Esophagus squamous epithelium (tissue), 5 donors: ENCODE measurements at regions not wholly inside any gene's neighbourhood (a gene's known extent, or its start where the extent isn't known, plus 50 kb on each side); places are given as distances from the start of the nearest gene placed in this dataset.

Experiments
- DNase-seq: peaks from one replicate; lab custom pipeline; 2025; lab: John Stamatoyannopoulos, UW
- H3K27ac ChIP-seq, 4 donors: fragments of 200-600 bp; sonication (generic); one replicate each; pipeline ENCODE4 v1.5.1; 2016 to 2019; ENCODE audit warnings: mild to moderate bottlenecking in 1 of 4
- H3K27me3 ChIP-seq, 4 donors: fragments of 200-600 bp; sonication (generic); 1 replicate in 3 of 4; 2 replicates in 1 of 4; pipeline versions ENCODE4 v1.5.1 to v1.6.0; 2017 to 2021; ENCODE audit warnings: antibody characterized with exemption in 1 of 4
- H3K36me3 ChIP-seq, 3 donors: fragments of 200-600 bp; sonication (generic); one replicate each; pipeline ENCODE4 v1.5.1; 2016 to 2019
- H3K4me1 ChIP-seq, 3 donors: fragments of 200-600 bp; sonication (generic); one replicate each; pipeline ENCODE4 v1.5.1; 2017 to 2019
- H3K4me3 ChIP-seq, 4 donors: fragments of 200-600 bp; sonication (generic); 1 replicate in 3 of 4; 2 replicates in 1 of 4; pipeline ENCODE4 v1.5.1; 2016 to 2019; ENCODE audit warnings: mild to moderate bottlenecking in 2 of 4, moderate library complexity in 1 of 4
- H3K9me3 ChIP-seq, 3 donors: fragments of 200-600 bp; sonication (generic); one replicate each; pipeline ENCODE4 v1.5.1; 2016 to 2019
- POLR2A ChIP-seq, 4 donors: fragments of 450-650 bp; IDR thresholded peaks; one replicate each; pipeline ENCODE4 v1.6.1; 2017; ENCODE audit warnings: antibody characterized with exemption in 4 of 4, mild to moderate bottlenecking in 4 of 4, moderate library complexity in 3 of 4
- WGBS, 2 donors: methylation state at CpG; one replicate each; pipeline ENCODE4 v1.1.5; 2018; 5-methylcytosine and 5-hydroxymethylcytosine counted together
- intact Hi-C: fragments of 100-400 bp; cut with DNase I; formaldehyde crosslinking; loops from one replicate; pipeline ENCODE4 v1.15.0; 2022
- TF ChIP-seq, protein P1 (sequence below), 6 experiments: fragments of 450-650 bp in 4 of 6; fragments of 200-600 bp in 2 of 6; sonication (generic) in 2 of 6; IDR thresholded peaks; one replicate each; pipeline ENCODE4 v1.5.1; 2016 to 2019; ENCODE audit warnings: antibody characterized with exemption in 6 of 6, mild to moderate bottlenecking in 4 of 6, moderate library complexity in 4 of 6
- donor health status: DM: yes; HTN: yes; CAD: no.

DNA sequence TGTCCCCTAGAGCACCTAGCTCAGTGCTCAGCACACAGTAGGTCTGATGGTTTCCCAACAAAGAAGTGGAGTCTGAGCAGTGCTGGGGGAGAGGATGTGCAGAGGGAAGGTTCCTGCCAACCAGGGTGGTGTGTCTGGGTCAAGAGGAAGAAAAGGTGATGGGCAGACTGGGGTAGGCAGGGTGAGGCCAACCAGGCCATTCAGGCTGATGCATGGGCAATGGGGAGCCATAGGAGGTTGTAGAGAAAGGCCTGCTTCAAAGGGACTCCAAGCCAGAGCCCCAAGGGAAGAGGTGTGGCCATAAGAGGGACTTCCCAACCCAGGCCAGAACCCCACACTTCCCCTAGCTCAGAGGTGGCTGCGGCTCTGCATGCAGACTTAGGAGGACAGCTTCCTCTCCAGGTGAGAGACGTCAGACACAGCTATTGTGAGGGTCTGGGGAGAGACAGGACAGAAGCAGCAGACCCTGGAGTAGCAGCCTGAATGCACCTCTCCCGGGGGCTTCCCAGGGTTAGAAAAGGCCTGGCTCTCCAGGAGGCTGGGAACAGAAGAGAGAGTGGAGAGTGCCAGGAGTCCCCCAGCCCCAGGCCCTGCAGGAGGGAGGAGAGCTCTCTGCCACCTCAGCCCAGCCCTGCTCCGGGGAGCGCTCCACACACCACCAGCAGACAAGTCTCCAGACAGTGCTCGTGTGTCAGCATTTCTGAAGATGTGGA is 87.4 kb upstream of the ZMIZ1 start:
- Histone ChIP-seq H3K27me3 (no peaks in the 10 kb centered on the region), H3K27ac (no peak overlapping the region), H3K4me1 (peaks cover 8 to 14% (median 12%) of the 10 kb centered on the region in 3 donors), H3K4me3 (no peak overlapping the region), H3K9me3 (no peaks in the 10 kb centered on the region), H3K36me3 (no peaks in the 10 kb centered on the region)
- intact Hi-C loops = no loop called here
- WGBS, 2 donors = 68 to 86% methylated on average over 1 to 4 of the region's 6 CpGs
- no peak for TF ChIP-seq POLR2A (IDR thresholded peaks at IDR 0.05)
- TF ChIP-seq, protein P1, sequence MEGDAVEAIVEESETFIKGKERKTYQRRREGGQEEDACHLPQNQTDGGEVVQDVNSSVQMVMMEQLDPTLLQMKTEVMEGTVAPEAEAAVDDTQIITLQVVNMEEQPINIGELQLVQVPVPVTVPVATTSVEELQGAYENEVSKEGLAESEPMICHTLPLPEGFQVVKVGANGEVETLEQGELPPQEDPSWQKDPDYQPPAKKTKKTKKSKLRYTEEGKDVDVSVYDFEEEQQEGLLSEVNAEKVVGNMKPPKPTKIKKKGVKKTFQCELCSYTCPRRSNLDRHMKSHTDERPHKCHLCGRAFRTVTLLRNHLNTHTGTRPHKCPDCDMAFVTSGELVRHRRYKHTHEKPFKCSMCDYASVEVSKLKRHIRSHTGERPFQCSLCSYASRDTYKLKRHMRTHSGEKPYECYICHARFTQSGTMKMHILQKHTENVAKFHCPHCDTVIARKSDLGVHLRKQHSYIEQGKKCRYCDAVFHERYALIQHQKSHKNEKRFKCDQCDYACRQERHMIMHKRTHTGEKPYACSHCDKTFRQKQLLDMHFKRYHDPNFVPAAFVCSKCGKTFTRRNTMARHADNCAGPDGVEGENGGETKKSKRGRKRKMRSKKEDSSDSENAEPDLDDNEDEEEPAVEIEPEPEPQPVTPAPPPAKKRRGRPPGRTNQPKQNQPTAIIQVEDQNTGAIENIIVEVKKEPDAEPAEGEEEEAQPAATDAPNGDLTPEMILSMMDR (IDR thresholded peaks at IDR 0.05) = no peak
- DNase-seq = no peak

DNA sequence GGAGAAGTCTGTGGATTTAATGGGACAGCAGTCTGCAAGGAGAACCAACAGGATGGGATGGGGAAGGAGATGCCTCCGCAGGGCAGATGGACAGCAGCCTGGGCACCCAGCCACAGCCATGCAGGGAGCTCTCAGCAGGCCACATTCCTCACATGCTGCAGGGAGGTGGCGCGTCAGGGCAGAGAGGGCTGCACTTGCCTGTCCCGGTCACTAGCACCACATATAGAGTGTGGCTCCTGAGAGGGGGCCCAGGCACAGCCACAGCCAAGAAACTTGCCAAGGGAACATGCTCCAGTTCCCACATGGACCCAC is 86.8 kb upstream of the ZMIZ1 start:
- no peak for DNase-seq
- intact Hi-C loops = no loop called here
- H3K27me3 ChIP-seq = no peaks in the 10 kb centered on the region

DNA sequence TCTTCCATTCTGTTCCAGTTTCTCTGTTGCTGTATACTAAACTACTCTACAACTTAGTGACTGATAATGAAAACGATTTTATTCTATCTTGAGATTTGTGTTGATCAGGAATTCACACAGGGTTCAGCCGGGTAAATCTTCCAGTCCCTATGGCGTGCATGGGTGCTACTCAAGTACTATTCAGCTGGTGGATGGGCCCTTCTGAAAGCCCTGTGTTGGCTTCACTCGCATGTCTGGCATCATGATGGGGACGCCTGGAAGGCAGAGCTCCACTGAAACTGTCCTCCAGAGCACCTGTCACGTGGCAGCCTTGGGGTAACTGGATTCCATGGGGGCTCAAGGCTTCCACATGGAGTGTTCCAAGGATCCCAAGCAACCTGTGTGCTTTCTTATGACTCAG is 86.0 kb upstream of the ZMIZ1 start:
- 78% methylated on average over 5 to 6 of the region's 6 CpGs for WGBS, 2 donors
- TF ChIP-seq, protein P1 (IDR thresholded peaks at IDR 0.05) = no peak
- no peak for TF ChIP-seq POLR2A (IDR thresholded peaks at IDR 0.05)
- no peak for DNase-seq
- Histone ChIP-seq H3K9me3 (no peaks in the 10 kb centered on the region), H3K4me3 (no peak overlapping the region), H3K36me3 (no peaks in the 10 kb centered on the region), H3K4me1 (peaks cover 4 to 7% (median 7%) of the 10 kb centered on the region in 3 donors), H3K27me3 (no peaks in the 10 kb centered on the region), H3K27ac (no peak overlapping the region)
- intact Hi-C loops = no loop called here

More for the DNA sequence above, 86.8 kb upstream of the ZMIZ1 start:
- no peak for TF ChIP-seq POLR2A (IDR thresholded peaks at IDR 0.05)
- TF ChIP-seq, protein P1 (IDR thresholded peaks at IDR 0.05) = no peak
- H3K4me3 ChIP-seq = no peak overlapping the region
- H3K36me3 ChIP-seq = no peaks in the 10 kb centered on the region
- WGBS, 2 donors = 75 to 83% methylated on average over 1 to 2 of the region's 4 CpGs
- peaks cover 8 to 14% (median 12%) of the 10 kb centered on the region in 3 donors for H3K4me1 ChIP-seq
- no peak overlapping the region for H3K27ac ChIP-seq
- no peaks in the 10 kb centered on the region for H3K9me3 ChIP-seq

DNA sequence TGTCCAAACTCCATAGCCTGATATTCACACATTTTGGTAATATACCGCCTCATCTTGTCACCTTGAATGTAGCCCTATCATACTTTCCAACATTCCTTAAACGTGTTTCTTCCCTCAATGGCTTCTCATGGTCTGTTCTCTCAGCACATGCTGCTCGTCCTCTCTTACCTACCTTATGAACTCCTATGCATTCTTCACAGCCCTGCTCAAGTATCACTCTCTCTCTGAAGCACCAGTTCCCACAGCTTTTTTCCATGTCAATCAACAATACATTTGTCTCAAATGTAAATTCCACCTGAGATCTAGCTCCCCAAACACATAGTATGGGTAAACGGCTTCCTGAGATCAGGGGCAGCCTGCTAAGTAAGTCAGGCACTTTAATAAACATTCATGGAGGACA is 85.2 kb upstream of the ZMIZ1 start:
- WGBS, 2 donors = 72 to 77% methylated on average over 4 of the region's 4 CpGs
- no peaks in the 10 kb centered on the region for H3K36me3 ChIP-seq
- TF ChIP-seq POLR2A (IDR thresholded peaks at IDR 0.05) = no peak
- TF ChIP-seq, protein P1 (IDR thresholded peaks at IDR 0.05) = no peak
- DNase-seq = no peak
- no peaks in the 10 kb centered on the region for H3K27me3 ChIP-seq
- no peaks in the 10 kb centered on the region for H3K4me1 ChIP-seq
- H3K9me3 ChIP-seq = no peaks in the 10 kb centered on the region
- intact Hi-C loops = no loop called here
- no peak overlapping the region for H3K27ac ChIP-seq
- no peak overlapping the region for H3K4me3 ChIP-seq

DNA sequence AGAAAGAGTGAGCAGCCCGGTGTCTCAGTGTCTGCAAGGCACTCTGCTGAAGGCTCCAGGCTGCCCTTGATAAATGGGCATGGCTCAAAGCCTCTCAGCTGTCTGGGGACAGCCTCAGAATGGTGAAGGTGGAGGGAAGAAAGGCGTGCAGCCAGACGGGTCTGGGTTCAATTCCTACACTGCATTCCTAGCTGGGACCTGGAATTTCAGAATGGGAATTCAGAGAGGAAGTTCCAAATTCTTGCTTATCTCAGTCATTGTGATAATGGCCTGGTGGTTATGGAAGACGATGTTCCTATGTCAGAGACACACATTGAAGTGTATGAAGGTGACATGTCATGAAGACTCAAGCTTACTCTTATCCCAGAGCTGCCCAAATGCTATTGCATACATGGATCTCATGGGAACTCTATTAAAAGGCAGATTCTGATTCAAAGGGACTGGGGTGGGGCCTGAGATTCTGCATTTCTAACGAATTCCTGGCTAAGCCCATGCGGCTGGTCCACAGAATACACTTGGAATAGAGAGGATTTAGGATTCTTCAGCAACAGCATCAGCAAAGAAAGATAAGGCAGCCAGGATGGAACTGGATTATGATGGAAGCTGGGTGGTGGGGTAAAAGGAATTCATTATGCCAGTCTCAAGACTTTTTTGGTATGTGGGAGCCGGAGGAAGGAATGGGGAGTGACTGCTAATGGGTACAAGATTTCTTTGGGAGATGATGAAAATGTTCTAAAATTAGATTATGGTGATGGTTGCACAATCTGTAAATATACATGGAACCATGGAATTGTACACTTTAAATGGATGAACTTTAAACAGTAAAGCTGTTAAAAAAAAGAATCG is 82.6 kb upstream of the ZMIZ1 start:
- TF ChIP-seq POLR2A (IDR thresholded peaks at IDR 0.05) = no peak
- TF ChIP-seq, protein P1 (IDR thresholded peaks at IDR 0.05) = no peak
- Histone ChIP-seq H3K27me3 (no peaks in the 10 kb centered on the region), H3K27ac (no peak overlapping the region), H3K4me1 (peaks cover 0 to under 1% (median 0%) of the 10 kb centered on the region in 3 donors), H3K36me3 (no peaks in the 10 kb centered on the region), H3K9me3 (no peaks in the 10 kb centered on the region), H3K4me3 (no peak overlapping the region)
- no peak for DNase-seq
- WGBS, 2 donors = 78 to 91% methylated on average over 6 to 7 of the region's 8 CpGs
- intact Hi-C loops = no loop called here
